Trophoblast cell (in vitro differentiated cells and primary cell): ENCODE measurements at regions not wholly inside any gene's neighbourhood (a gene's known extent, or its start where the extent isn't known, plus 50 kb on each side); places are given as distances from the start of the nearest gene placed in this dataset.

Experiments used
- DNase-seq, 2 donors: peaks; one replicate each; pipeline ENCODE4 v3.0.0-alpha.2; 2016
- H2AFZ ChIP-seq: 2 replicates; pipeline ENCODE4 v1.6.1; 2013; ENCODE audit warnings: low read length, moderate library complexity, mild to moderate bottlenecking; ENCODE audit not compliant: insufficient read depth, poor library complexity
- H2AK5ac ChIP-seq: 2 replicates; pipeline ENCODE4 v1.6.1; 2013; ENCODE audit warnings: mild to moderate bottlenecking, low read length
- H2BK120ac ChIP-seq: 2 replicates; pipeline ENCODE4 v1.6.1; 2013; ENCODE audit warnings: low read length, mild to moderate bottlenecking, moderate library complexity; ENCODE audit not compliant: insufficient read depth, poor library complexity
- H2BK12ac ChIP-seq: 2 replicates; pipeline ENCODE4 v1.6.1; 2013; ENCODE audit warnings: mild to moderate bottlenecking, low read length, moderate library complexity
- H2BK5ac ChIP-seq: 2 replicates; pipeline ENCODE4 v1.6.1; 2013; ENCODE audit warnings: low read length, low read depth, moderate library complexity, mild to moderate bottlenecking; ENCODE audit not compliant: poor library complexity
- H3K14ac ChIP-seq: 2 replicates; pipeline ENCODE4 v1.6.1; 2013; ENCODE audit warnings: mild to moderate bottlenecking, low read length
- H3K18ac ChIP-seq: 2 replicates; pipeline ENCODE4 v1.6.1; 2013; ENCODE audit warnings: mild to moderate bottlenecking, low read length
- H3K23ac ChIP-seq: 2 replicates; pipeline ENCODE4 v1.6.1; 2013; ENCODE audit warnings: low read length
- H3K27ac ChIP-seq: 2 replicates; pipeline ENCODE4 v1.5.1; 2013; ENCODE audit warnings: low read depth, mild to moderate bottlenecking, inconsistent platforms, low read length, moderate library complexity
- H3K27me3 ChIP-seq: 2 replicates; pipeline ENCODE4 v1.6.1; 2013; ENCODE audit warnings: inconsistent platforms, mild to moderate bottlenecking, low read length, moderate library complexity; ENCODE audit not compliant: insufficient read depth
- H3K36me3 ChIP-seq, 2 experiments: 1 replicate in 1 of 2; 2 replicates in 1 of 2; pipeline ENCODE4 v1.6.1; 2013; ENCODE audit warnings: low read length in 2 of 2, mild to moderate bottlenecking in 2 of 2, moderate library complexity in 1 of 2; ENCODE audit not compliant: insufficient read depth in 2 of 2, control insufficient read depth in 1 of 2
- H3K4ac ChIP-seq: 2 replicates; pipeline ENCODE4 v1.6.1; 2013; ENCODE audit warnings: low read depth, mild to moderate bottlenecking, low read length, moderate library complexity
- H3K4me1 ChIP-seq, 2 experiments: 1 replicate in 1 of 2; 2 replicates in 1 of 2; pipeline ENCODE4 v1.6.1; 2013; ENCODE audit warnings: low read length in 2 of 2, mild to moderate bottlenecking in 2 of 2, moderate library complexity in 1 of 2; ENCODE audit not compliant: insufficient read depth in 2 of 2, control insufficient read depth in 1 of 2
- H3K4me2 ChIP-seq: 2 replicates; pipeline ENCODE4 v1.6.1; 2013; ENCODE audit warnings: inconsistent platforms, mild to moderate bottlenecking, low read length, moderate library complexity
- H3K4me3 ChIP-seq: 2 replicates; pipeline ENCODE4 v1.5.1; 2013; ENCODE audit warnings: mild to moderate bottlenecking, low read depth, low read length, inconsistent platforms
- H3K79me1 ChIP-seq: one replicate; pipeline ENCODE4 v1.6.1; 2013; ENCODE audit warnings: low read length
- H3K79me2 ChIP-seq: 2 replicates; pipeline ENCODE4 v1.6.1; 2013; ENCODE audit warnings: low read length, mild to moderate bottlenecking; ENCODE audit not compliant: control insufficient read depth, insufficient read depth, poor library complexity
- H3K9ac ChIP-seq: 2 replicates; pipeline ENCODE4 v1.6.1; 2013; ENCODE audit warnings: mild to moderate bottlenecking, low read length
- H3K9me3 ChIP-seq: 2 replicates; pipeline ENCODE4 v1.6.1; 2013; ENCODE audit warnings: low read depth, mild to moderate bottlenecking, control low read depth, inconsistent platforms, low read length; ENCODE audit not compliant: insufficient read depth
- H4K12ac ChIP-seq: 2 replicates; pipeline ENCODE4 v1.6.1; 2013; ENCODE audit warnings: low read depth, mild to moderate bottlenecking, low read length, moderate library complexity
- H4K8ac ChIP-seq: 2 replicates; pipeline ENCODE4 v1.6.1; 2013; ENCODE audit warnings: low read depth, mild to moderate bottlenecking, low read length, moderate library complexity
- H4K91ac ChIP-seq: one replicate; pipeline ENCODE4 v1.6.1; 2013; ENCODE audit warnings: low read depth, mild to moderate bottlenecking, low read length, moderate library complexity
- WGBS: extraction: QIAGEN DNeasy Blood & Tissue Kit; methylation state at CpG from one replicate; pipeline ENCODE4 v1.1.7; 2013; ENCODE audit warnings: missing lambda C conversion rate; ENCODE audit not compliant: insufficient read length, insufficient coverage; ENCODE audit errors: extremely low coverage; 5-methylcytosine and 5-hydroxymethylcytosine counted together

- H2BK120ac ChIP-seq = no peak overlapping the region
- no peak overlapping the region for H3K9ac ChIP-seq
- no CpG with 5 or more reads among the region's 5 CpGs for WGBS
Observed at GRCh38 chr6:3918469-3918868, 69.3 kb downstream of the FAM50B start.

GRCh38 chr6:3919130-3919628 lies 70.0 kb downstream of the FAM50B start:
- Histone ChIP-seq H3K4ac (no peak overlapping the region), H3K36me3 (no peaks in the 10 kb centered on the region), H3K4me1 (peaks cover 0 to 3% of the 10 kb centered on the region in 2 experiments), H3K27me3 (no peaks in the 10 kb centered on the region), H3K14ac (no peak overlapping the region), H4K8ac (no peak overlapping the region), H3K79me1 (no peaks in the 10 kb centered on the region), H3K9me3 (peaks cover 5% of the 10 kb centered on the region), H2BK12ac (no peak overlapping the region), H3K18ac (no peak overlapping the region), H3K4me2 (no peak overlapping the region), H3K4me3 (no peak overlapping the region), H3K79me2 (no peaks in the 10 kb centered on the region), H4K91ac (no peak overlapping the region), H2AFZ (no peak overlapping the region), H4K12ac (no peak overlapping the region), H3K23ac (no peak overlapping the region), H3K27ac (no peak overlapping the region), H2AK5ac (no peak overlapping the region), H3K9ac (no peak overlapping the region), H2BK120ac (no peak overlapping the region), H2BK5ac (no peak overlapping the region)
- DNase-seq = peak; percentile 86 to 95
- WGBS = no CpG with 5 or more reads among the region's 6 CpGs

More at GRCh38 chr6:3918469-3918868, 69.3 kb downstream of the FAM50B start:
- Histone ChIP-seq H2AFZ (no peak overlapping the region), H3K9me3 (peaks cover 5% of the 10 kb centered on the region), H4K91ac (no peak overlapping the region), H3K18ac (no peak overlapping the region), H2BK12ac (no peak overlapping the region), H2AK5ac (no peak overlapping the region), H2BK5ac (no peak overlapping the region), H3K79me1 (no peaks in the 10 kb centered on the region), H3K4ac (no peak overlapping the region), H4K12ac (no peak overlapping the region), H3K4me1 (peaks cover 0 to 3% of the 10 kb centered on the region in 2 experiments), H3K27me3 (no peaks in the 10 kb centered on the region), H3K4me2 (no peak overlapping the region), H4K8ac (no peak overlapping the region), H3K14ac (no peak overlapping the region), H3K23ac (no peak overlapping the region), H3K36me3 (no peaks in the 10 kb centered on the region), H3K79me2 (no peaks in the 10 kb centered on the region), H3K27ac (no peak overlapping the region), H3K4me3 (no peak overlapping the region)
- no peak for DNase-seq

- Histone ChIP-seq H3K4me1 (peaks cover 0 to 3% of the 10 kb centered on the region in 2 experiments), H2AK5ac (no peak overlapping the region), H3K79me2 (no peaks in the 10 kb centered on the region), H3K36me3 (no peaks in the 10 kb centered on the region), H3K23ac (no peak overlapping the region), H3K9me3 (peaks cover 5% of the 10 kb centered on the region), H2BK12ac (no peak overlapping the region), H2BK5ac (no peak overlapping the region), H3K9ac (no peak overlapping the region), H3K18ac (no peak overlapping the region), H4K91ac (no peak overlapping the region), H3K79me1 (no peaks in the 10 kb centered on the region), H2AFZ (no peak overlapping the region), H4K12ac (no peak overlapping the region), H3K4me2 (no peak overlapping the region), H3K27ac (no peak overlapping the region), H3K4me3 (no peak overlapping the region), H2BK120ac (no peak overlapping the region), H3K14ac (no peak overlapping the region), H3K27me3 (no peaks in the 10 kb centered on the region), H3K4ac (no peak overlapping the region), H4K8ac (no peak overlapping the region)
- WGBS = no CpG with 5 or more reads among the region's 8 CpGs
- no peak for DNase-seq
Observed at GRCh38 chr6:3919849-3920248, 70.7 kb downstream of the FAM50B start.

- Histone ChIP-seq H3K27ac (no peak overlapping the region), H2BK12ac (no peak overlapping the region)
- WGBS = no CpG with 5 or more reads among the region's 6 CpGs
Observed at GRCh38 chr6:3920321-3920720, 71.1 kb downstream of the FAM50B start.

More at GRCh38 chr6:3920321-3920720, 71.1 kb downstream of the FAM50B start:
- no peaks in the 10 kb centered on the region for H3K36me3 ChIP-seq
- H3K9me3 ChIP-seq = peaks cover 4% of the 10 kb centered on the region
- peaks cover 0 to 3% of the 10 kb centered on the region in 2 experiments for H3K4me1 ChIP-seq
- no peaks in the 10 kb centered on the region for H3K79me2 ChIP-seq
- no peak overlapping the region for H4K91ac ChIP-seq
- no peak overlapping the region for H3K9ac ChIP-seq
- H2BK5ac ChIP-seq = no peak overlapping the region
- H3K14ac ChIP-seq = no peak overlapping the region
- no peak overlapping the region for H3K18ac ChIP-seq
- H3K23ac ChIP-seq = no peak overlapping the region
- no peak overlapping the region for H2BK120ac ChIP-seq
- H3K79me1 ChIP-seq = no peaks in the 10 kb centered on the region
- H4K12ac ChIP-seq = no peak overlapping the region
- no peak overlapping the region for H3K4me2 ChIP-seq
- H3K4me3 ChIP-seq = no peak overlapping the region
- no peak overlapping the region for H2AFZ ChIP-seq
- H4K8ac ChIP-seq = no peak overlapping the region
- no peak for DNase-seq
- no peak overlapping the region for H3K4ac ChIP-seq
- H3K27me3 ChIP-seq = no peaks in the 10 kb centered on the region
- H2AK5ac ChIP-seq = no peak overlapping the region
